MM.1S (cell line): ENCODE measurements at regions not wholly inside any gene's neighbourhood (a gene's known extent, or its start where the extent isn't known, plus 50 kb on each side); places are given as distances from the start of the nearest gene placed in this dataset.
"Not testable (repeated sequence)": the region's sequence is repeated elsewhere in the genome, so short reads cannot be mapped to it uniquely, and the experiment has no call there.

Experiments used
- DNase-seq: peaks from one replicate; pipeline ENCODE4 v3.0.0-alpha.2; 2015
- H2AFZ ChIP-seq: fragments of 300-600 bp; sonication (generic); 2 replicates; pipeline ENCODE4 v1.6.0; 2016; ENCODE audit warnings: antibody characterized with exemption, low read length
- H3F3A ChIP-seq: fragments of 300-600 bp; sonication (generic); 2 replicates; pipeline ENCODE4 v1.6.1; 2016; ENCODE audit warnings: mild to moderate bottlenecking, antibody characterized with exemption, low read length, moderate library complexity, mixed read lengths; ENCODE audit not compliant: insufficient read depth
- H3K27ac ChIP-seq: fragments of 300-600 bp; sonication (generic); 2 replicates; pipeline ENCODE4 v1.5.1; 2016; ENCODE audit warnings: mild to moderate bottlenecking, low read length
- H3K27me3 ChIP-seq: fragments of 300-600 bp; sonication (generic); replicated peaks from 2 replicates; pipeline ENCODE4 v1.6.0; 2016; ENCODE audit warnings: low read length; ENCODE audit not compliant: insufficient read depth
- H3K36me3 ChIP-seq: fragments of 300-600 bp; sonication (generic); replicated peaks from 2 replicates; pipeline ENCODE4 v1.6.1; 2016; ENCODE audit warnings: mild to moderate bottlenecking, low read length, mixed read lengths; ENCODE audit not compliant: insufficient read depth
- H3K4me1 ChIP-seq: fragments of 300-600 bp; sonication (generic); 2 replicates; pipeline ENCODE4 v1.6.1; 2016; ENCODE audit warnings: low read length, mixed read lengths
- H3K4me2 ChIP-seq: fragments of 300-600 bp; sonication (generic); 2 replicates; pipeline ENCODE4 v1.6.0; 2016; ENCODE audit warnings: low read depth, low read length
- H3K4me3 ChIP-seq: fragments of 300-600 bp; sonication (generic); 2 replicates; pipeline ENCODE4 v1.5.1; 2016; ENCODE audit warnings: low read length, mixed read lengths
- H3K79me2 ChIP-seq: fragments of 300-600 bp; sonication (generic); 2 replicates; pipeline ENCODE4 v1.6.1; 2016; ENCODE audit warnings: mixed run types, low read length, mixed read lengths
- H3K9ac ChIP-seq: fragments of 300-600 bp; sonication (generic); 2 replicates; pipeline ENCODE4 v1.6.1; 2016; ENCODE audit warnings: low read length, mixed read lengths
- H3K9me2 ChIP-seq: fragments of 300-600 bp; sonication (generic); replicated peaks from 2 replicates; pipeline ENCODE4 v1.6.1; 2016; ENCODE audit warnings: mild to moderate bottlenecking, low read length, mixed read lengths; ENCODE audit not compliant: insufficient read depth
- H3K9me3 ChIP-seq: fragments of 300-600 bp; sonication (generic); replicated peaks from 2 replicates; pipeline ENCODE4 v1.6.1; 2016; ENCODE audit warnings: mild to moderate bottlenecking, low read length, mixed read lengths; ENCODE audit not compliant: insufficient read depth
- H4K20me1 ChIP-seq: fragments of 300-600 bp; sonication (generic); 2 replicates; pipeline ENCODE4 v1.6.1; 2016; ENCODE audit warnings: mild to moderate bottlenecking, low read length, moderate library complexity, mixed read lengths; ENCODE audit not compliant: insufficient read depth
- TF ChIP-seq, protein P1 (sequence below): fragments of 300-600 bp; sonication (generic); IDR thresholded peaks from 2 replicates; pipeline ENCODE4 v1.5.1; 2016; ENCODE audit warnings: antibody characterized with exemption, low read length, mixed read lengths

DNA sequence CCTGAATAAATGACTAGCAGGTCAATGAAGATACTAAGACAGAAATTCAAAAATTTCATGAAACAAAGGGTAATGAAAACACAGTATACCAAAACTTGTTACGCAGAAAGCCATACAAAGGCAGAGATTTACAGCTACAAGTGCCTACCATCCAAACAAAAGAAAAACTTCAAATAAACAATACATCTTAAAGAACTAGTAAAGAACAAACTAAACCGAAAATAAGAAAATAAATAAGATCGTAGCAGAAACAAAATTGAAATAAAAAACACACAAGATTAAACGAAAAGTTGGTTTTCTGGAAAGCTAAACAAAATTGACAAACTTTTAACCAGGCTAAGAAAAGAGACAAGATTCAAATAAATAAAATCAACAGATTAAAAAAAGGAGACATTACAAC is 51.5 kb downstream of the VPREB1 start:
- not testable (repeated sequence) for H3K27me3 ChIP-seq, H3K4me2 ChIP-seq, H3K36me3 ChIP-seq, DNase-seq, H3K4me1 ChIP-seq, H3K4me3 ChIP-seq, H3K27ac ChIP-seq, H3K9me3 ChIP-seq, H3F3A ChIP-seq, H2AFZ ChIP-seq, H4K20me1 ChIP-seq, H3K9me2 ChIP-seq, H3K9ac ChIP-seq
- H3K79me2 ChIP-seq, result peaks cover 28% of the 10 kb centered on the region

DNA sequence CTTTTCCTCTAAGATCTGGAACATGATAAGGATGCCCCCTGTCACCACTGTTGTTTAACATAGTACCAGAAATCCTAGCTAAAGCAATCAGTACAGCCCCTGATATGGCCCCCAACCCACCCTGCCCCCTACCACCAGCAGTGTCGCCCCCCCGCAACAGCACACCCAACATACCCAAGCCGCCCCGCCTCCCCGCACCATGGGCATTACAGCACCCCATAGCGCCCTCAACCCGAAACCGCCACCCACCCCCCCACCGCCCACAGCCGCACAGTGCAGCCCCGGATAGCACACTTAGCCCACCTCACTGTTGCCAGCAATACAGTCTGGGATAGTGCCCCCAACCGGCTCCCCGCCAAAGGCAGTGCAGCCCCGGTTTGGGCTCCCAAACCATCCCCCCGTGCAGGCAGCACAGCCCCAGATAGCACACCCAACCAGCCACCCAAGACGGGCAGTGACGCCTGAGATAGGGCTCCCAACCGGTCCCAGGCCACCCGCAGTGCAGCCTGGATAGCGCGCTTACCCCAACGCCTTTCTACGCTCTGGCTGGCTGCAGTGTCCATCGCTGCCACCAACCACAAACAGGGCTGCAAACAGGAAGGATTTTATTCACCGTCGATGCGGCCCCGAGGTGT is 52.7 kb downstream of the VPREB1 start:
- H4K20me1 ChIP-seq, H3K27me3 ChIP-seq, H3K4me2 ChIP-seq, H3K9me3 ChIP-seq, H3F3A ChIP-seq, H3K9me2 ChIP-seq, H3K36me3 ChIP-seq, H3K4me1 ChIP-seq: not testable (repeated sequence)
- Histone ChIP-seq H2AFZ (peak overlapping the region; percentile 74), H3K9ac (peak overlapping the region; percentile 38; the same call in 1 of the 2 replicates), H3K79me2 (peaks cover 36% of the 10 kb centered on the region), H3K27ac (peak overlapping the region; percentile 52; the same call in 1 of the 2 replicates), H3K4me3 (peak overlapping the region; percentile 78)
- peak; percentile 11 for DNase-seq

DNA sequence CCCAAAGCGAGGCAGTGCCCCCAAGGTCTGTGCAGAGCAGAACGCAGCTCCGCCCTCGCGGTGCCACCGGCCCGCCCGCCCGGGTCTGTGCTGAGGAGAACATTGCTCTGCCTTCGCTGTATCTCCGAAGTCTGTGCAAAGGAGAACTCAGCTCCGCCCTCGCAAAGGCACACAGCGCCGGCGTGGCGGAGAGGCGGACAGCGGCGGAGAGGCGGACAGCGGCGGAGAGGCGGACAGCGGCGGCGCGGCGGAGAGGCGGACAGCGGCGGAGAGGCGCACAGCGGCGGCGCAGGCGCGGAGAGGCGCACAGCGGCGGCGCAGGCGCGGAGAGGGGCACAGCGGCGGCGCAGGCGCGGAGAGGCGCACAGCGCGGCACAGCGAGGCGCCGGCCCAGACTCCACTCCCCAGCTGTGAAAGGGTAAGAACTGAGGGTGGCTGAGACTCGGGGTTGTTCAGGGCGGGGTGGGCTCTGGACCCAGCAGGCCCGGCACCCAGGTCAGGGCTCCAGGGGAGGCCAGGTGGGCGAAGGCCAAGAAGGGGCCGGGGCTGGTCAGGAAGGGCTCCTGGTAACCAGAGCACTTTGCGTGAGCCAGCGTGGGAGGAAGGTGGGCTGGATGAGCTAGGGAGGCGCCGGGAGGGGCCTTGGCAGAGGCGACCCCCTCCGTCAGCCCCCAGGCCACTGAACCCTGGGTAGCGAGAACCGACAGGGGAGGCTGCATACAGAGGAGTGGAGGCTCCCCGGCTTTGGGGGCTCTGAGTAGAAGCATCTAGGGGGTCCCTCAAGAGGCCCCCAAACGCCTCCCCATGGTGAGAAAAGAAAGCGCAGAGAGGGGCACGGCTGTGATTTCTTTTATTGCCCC is 53.4 kb downstream of the VPREB1 start:
- not testable (repeated sequence) for H3K9me3 ChIP-seq, H3K27me3 ChIP-seq, H4K20me1 ChIP-seq, H3K4me1 ChIP-seq, H3K36me3 ChIP-seq, H3K9me2 ChIP-seq, H3F3A ChIP-seq
- Histone ChIP-seq H3K27ac (peak overlapping the region; percentile 52; the same call in 1 of the 2 replicates), H3K9ac (peak overlapping the region; percentile 65; the same call in 1 of the 2 replicates), H3K4me3 (peak overlapping the region; percentile 78), H3K79me2 (peaks cover 36% of the 10 kb centered on the region), H2AFZ (peak overlapping the region; percentile 74), H3K4me2 (peak overlapping the region; percentile 32; the same call in 1 of the 2 replicates)
- DNase-seq, result peak; percentile 68
- TF ChIP-seq, protein P1, sequence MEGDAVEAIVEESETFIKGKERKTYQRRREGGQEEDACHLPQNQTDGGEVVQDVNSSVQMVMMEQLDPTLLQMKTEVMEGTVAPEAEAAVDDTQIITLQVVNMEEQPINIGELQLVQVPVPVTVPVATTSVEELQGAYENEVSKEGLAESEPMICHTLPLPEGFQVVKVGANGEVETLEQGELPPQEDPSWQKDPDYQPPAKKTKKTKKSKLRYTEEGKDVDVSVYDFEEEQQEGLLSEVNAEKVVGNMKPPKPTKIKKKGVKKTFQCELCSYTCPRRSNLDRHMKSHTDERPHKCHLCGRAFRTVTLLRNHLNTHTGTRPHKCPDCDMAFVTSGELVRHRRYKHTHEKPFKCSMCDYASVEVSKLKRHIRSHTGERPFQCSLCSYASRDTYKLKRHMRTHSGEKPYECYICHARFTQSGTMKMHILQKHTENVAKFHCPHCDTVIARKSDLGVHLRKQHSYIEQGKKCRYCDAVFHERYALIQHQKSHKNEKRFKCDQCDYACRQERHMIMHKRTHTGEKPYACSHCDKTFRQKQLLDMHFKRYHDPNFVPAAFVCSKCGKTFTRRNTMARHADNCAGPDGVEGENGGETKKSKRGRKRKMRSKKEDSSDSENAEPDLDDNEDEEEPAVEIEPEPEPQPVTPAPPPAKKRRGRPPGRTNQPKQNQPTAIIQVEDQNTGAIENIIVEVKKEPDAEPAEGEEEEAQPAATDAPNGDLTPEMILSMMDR, result peak; percentile 25

DNA sequence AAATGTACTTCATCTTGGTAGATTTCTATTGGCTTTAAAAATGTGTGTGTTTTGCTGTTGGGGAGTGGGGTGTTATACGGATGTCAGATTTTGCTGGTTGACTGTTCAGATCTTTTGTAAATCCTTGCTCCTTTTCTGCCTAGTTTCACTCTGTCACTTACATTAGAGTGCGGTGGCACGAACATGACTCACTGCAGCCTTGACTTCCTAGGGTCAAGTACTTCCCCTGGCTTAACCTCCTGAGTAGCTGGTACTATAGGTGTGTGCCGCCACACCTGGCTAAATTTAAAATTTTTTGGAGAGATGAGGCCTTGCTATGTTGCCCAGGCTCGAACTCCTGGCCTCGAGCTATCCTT is 54.0 kb downstream of the VPREB1 start:
- not testable (repeated sequence) for H3K9me3 ChIP-seq, H3K27ac ChIP-seq, H3K27me3 ChIP-seq, H2AFZ ChIP-seq, H3F3A ChIP-seq, H3K4me1 ChIP-seq, DNase-seq, H3K9me2 ChIP-seq, H4K20me1 ChIP-seq, H3K36me3 ChIP-seq
- Histone ChIP-seq H3K4me2 (peak overlapping the region; percentile 32; the same call in 1 of the 2 replicates), H3K79me2 (peaks cover 36% of the 10 kb centered on the region), H3K4me3 (peak overlapping the region; percentile 72), H3K9ac (peak overlapping the region; percentile 65; the same call in 1 of the 2 replicates)

DNA sequence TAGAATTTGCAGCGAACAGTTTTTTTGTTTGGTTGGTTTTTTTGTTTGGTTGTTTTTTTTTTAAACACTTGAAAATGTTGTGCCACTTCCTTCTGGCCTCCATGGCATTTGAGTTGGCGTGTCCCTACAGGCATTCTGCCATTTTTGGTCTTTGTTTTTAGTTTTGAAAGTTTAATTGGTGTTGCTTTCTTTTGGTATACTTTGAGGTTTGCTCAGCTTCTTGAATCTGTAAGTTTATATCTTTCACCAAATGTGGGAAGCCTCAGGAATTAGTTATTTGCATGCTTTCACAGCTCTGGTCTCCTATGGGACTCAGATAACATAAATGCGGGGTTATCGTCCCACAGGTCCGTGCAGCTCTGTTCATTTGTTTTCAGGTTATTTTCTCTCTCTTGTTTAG is 55.9 kb downstream of the VPREB1 start:
- H3K4me1 ChIP-seq, H3K9me3 ChIP-seq, H3K9me2 ChIP-seq, H3K4me2 ChIP-seq, H3F3A ChIP-seq, H3K27me3 ChIP-seq, H3K36me3 ChIP-seq, H4K20me1 ChIP-seq, DNase-seq, H3K4me3 ChIP-seq, H3K27ac ChIP-seq, H3K9ac ChIP-seq, H2AFZ ChIP-seq: not testable (repeated sequence)
- peaks cover 36% of the 10 kb centered on the region for H3K79me2 ChIP-seq

DNA sequence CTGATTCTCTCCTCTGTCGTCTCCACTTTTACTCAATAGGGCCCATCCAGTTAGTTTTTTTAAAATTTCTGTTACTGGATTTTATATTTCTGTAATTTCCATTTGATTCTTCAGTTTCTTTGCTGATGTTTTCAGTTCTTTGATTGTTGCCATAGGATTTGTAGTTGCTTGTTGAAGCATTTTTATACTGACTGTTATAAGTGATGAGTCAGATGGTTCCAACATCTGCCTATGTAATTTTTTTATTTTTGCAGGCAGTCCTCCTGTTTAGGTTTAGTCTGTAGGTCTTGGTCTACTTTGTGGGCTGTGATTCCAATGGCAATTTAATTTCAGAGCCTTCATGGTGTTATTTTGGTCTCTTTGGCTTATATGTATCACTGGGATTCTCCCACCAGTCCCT is 56.4 kb downstream of the VPREB1 start:
- not testable (repeated sequence) for H3K27ac ChIP-seq, H3K4me2 ChIP-seq, H3K4me1 ChIP-seq, H2AFZ ChIP-seq, H3F3A ChIP-seq, H4K20me1 ChIP-seq, H3K9ac ChIP-seq, H3K9me2 ChIP-seq, H3K9me3 ChIP-seq, H3K4me3 ChIP-seq, DNase-seq, H3K36me3 ChIP-seq, H3K27me3 ChIP-seq
- peaks cover 32% of the 10 kb centered on the region for H3K79me2 ChIP-seq
